ENCODE measurements at regions not wholly inside any gene's neighbourhood (a gene's known extent, or its start where the extent isn't known, plus 50 kb on each side); places are given as distances from the start of the nearest gene placed in this dataset.
A peak's percentile ranks its signal among the peaks of the same experiment; 100 is the strongest.

DNA sequence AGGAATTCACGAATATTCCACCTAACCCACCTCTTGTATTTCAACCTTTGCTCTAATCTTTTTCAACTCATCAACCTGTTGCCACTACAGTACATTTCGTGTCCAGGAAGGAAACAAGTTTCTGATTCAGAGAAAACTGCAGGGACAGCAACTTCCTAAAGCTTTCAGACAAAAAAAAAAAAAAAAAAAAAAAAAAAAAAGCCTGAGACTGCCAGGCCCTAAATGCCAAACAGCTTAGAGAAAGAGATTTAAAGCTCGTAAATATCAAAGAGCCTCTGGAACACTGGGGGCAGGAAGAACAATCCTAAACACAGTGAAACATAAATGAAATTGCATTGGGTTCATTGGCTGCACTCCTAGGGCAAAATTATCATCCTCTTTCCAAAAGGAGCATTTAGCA, 411.2 kb upstream of the SPTLC3 start:
- DNase-seq: no peak

DNA sequence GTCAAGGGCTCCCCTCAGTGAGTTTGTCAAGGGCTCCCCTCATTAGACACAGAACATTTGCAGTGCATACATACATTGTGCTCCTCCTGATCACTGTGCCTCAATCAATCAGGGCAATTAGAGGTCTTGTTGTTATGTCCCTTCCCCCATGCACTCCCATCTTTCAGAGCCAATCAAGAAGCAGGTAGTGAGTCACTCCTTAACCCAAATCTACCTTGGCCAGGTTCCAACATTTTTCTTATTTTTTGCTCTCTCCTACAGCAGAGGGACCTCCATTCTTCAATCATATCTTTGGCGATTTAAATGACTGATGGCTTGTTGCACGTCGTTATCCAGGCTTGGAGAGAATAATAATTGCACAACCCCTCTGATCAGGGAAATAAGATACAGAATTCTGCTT, 409.9 kb upstream of the SPTLC3 start:
- DNase-seq: no peak

DNA sequence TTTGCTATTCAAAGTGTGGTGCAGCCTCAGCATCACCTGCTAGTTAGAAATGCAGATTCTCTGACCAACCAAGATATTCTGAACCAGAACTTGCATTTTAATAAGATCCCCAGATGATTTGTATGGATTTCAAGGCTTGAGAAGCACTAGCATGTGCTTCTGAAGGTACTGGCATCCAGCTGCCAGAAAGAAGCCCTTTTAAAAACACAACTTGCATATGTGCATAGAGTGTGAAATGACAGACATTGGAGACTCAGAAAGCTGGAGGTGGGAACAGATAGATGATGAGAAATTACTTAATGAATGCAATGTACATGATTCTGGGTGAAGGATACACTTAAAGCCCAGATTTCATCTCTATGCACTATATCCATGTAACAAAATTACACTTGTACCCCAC, 409.3 kb upstream of the SPTLC3 start:
- DNase-seq: no peak

DNA sequence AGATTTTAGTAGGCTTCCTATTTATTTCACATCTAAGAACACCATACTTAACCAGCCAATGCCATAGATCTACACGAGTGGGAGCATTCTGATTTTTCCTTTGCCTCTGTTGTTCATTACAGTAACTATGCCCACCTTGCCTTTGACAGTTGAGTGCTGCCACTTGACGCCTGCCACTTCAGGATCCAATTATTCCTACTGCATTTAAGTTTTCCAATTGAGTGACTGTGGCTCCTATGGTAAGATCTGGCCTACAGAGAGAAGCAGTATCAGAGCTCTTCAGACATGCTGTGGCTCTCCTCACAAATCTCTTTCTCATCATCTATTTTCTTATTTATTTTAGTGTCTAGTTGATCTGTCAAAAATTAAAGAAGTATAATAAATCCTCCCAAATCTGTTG, 403.0 kb upstream of the SPTLC3 start:
- DNase-seq: no peak

DNA sequence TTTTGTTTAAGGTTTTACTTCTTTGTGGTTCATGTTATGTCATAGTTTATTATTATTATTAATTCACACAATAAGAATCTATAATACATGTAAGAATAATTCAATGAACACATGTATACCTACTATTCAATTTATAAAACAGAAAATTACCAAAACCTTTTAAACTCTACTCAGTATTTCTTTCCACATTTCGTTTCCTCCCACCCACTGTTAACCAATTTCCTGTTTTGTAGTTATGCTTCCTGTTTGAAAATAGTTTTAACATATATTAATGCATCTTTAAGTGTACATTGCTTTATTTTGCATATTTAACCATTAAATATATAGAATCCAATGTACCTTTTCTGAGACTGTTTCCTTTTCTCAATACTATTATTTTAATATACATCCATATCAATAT, 397.9 kb upstream of the SPTLC3 start:
- no peak for DNase-seq

DNA sequence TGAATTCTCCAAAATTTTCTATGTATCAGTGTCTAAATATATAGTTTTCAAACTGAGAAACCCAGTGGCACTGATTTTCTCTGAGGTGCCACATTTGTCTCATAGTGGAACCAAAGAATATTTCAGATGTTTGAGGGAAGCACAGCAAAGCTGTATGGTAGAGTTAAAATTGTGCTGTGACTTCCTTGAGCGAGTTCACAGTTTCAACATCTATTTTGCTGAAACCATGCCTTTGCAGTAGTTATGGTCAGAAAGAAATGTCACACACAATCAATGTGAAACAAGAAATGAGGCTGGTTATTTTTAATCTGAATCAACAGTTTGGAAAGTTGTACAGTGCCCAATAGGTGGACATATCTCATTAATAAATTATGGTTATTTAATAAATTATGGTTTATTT, 394.0 kb upstream of the SPTLC3 start:
- no peak for DNase-seq

DNA sequence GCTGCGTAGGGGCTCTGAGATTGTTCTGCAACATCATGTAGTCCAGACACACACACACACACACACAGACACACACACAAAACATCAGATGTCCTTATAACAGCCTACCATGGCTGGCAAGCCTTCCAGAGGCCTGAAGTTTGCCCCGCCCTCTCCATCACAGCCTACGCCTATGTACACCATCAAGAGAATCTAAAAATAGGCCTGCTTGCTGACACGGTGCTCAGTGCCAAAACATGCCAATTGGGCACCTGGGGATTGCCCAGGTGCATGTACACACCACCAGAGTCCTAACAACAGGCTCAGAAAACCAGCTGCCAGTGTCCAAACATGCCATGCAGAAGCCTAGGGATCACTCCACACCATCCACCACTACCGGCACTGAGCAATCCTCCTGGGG, 391.7 kb upstream of the SPTLC3 start:
- DNase-seq: peak; percentile 60 to 89

DNA sequence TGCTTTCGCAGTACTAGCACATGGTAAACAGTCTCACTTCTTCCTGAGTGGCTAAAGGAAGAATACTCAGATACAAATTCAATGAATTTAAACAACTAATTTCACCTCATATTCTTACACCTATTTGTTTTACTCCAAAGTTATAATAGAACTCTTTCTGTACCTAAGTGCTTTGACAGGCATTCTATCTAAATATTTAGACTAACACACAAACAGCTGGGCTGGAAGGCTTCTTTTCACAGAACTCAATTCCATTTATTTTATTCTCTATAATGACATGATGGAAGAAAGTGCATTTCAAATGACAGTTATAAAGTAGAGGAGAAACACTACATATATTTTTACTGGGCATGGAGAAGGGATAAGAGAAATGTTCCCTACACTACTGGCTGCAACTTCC, 384.9 kb upstream of the SPTLC3 start:
- no peak for DNase-seq

DNA sequence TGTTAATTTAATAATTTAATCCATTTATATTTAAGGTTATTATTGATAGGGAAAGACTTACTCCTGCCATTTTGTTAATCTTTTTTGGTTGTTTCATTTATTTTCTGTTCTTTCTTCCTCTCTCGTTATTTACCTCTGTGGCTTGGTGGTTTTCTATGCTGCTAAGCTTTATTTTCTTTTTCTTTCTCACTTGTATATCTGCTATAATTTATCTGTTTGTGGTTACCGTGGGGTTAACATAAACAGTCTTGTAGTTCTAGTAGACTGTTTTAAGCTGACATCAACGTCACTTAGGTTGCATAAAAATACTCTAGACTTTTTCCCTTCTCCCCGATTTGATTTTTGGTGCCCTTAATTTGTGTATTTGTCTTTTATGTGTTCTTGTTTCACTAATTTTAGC, 381.3 kb upstream of the SPTLC3 start:
- DNase-seq: no peak

DNA sequence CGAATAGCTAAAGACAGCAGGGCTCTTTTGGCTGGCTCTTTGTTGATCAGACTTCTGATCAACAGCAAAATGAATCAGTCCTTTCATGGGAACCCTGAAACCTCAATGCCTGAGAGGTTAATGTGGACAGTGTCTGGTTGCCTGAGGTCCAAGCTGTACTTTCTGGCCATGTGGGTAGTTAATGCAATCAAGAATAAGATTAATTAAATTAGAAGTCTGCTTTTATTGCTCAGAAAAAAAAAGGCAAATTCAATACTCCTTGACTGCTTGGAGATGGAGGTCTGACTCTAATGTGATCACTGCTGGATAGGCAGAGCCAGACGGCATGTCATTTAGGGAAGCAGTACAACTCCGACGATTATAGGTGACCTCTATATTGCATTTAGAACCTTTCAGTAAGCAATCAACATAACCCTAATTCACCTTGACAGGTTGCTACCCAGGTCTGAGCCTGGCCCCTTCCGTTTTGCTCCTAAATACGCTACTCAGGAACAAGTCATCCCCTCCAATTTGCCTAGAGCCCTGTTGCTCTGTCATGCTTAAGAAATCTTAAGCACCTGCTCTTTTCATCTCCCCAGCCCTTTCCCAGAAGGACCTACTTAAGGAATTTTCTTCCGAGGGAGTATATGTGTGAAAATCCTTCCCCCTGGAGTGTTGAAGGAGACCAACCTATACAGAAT, 370.0 kb upstream of the SPTLC3 start:
- DNase-seq: no peak

DNA sequence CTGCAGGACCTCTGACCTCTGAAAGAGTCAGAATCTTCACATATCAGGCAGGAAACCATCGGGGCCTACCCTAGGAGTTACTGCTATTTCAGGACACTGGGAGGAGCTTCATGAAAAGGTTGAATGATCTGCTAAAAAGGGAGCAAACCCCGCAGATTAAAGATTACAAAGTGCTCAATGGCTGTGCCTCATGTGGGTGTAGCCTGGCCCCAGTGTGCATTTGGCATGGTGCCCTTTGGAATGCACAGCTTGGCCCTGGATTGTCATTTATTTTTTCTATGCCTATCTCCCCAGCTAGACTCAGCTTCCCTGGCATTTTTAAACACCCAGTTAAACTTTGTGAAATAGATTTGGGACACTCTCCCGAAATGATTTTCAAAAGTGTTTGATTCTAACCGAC, 368.5 kb upstream of the SPTLC3 start:
- no peak for DNase-seq

DNA sequence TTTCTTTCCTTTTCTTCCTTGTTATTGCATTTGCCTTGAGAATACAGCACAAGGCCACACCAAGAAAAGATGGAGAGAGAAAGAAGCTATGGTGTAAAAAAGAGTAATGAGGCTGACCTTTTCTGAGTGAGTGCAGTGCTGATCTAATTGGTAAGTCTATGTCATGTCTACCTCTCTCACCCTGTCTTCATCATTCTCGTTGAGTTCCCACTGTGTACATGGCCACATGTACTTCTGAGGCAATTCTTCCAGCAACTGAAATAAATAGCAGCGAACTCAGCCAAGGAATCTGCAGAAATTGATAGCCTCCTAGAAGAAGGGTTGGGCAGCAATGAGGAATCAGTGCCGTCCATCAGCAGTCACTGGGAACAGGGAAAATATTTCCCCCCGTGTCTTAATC, 367.2 kb upstream of the SPTLC3 start:
- no peak for DNase-seq

DNA sequence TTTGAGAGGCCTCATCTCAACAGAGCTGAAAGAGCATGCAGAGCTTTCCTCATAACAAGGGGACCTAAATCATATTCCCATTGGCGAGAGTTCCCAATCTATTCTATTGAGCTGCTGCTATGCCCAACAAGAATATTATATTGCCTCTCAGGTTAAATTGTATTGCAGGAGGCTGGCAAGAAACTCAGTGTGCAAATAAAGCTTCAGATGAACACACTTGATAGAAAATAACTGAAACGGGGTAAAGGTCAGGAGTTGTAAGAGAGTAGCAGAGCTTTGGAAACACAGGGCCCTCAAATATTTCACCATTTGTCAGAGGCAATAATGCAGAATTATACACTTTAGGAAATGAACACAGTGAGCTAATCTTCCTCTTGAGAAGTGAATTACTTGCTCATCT, 364.3 kb upstream of the SPTLC3 start:
- DNase-seq: peak in 1 of 2 experiments; percentile 16

DNA sequence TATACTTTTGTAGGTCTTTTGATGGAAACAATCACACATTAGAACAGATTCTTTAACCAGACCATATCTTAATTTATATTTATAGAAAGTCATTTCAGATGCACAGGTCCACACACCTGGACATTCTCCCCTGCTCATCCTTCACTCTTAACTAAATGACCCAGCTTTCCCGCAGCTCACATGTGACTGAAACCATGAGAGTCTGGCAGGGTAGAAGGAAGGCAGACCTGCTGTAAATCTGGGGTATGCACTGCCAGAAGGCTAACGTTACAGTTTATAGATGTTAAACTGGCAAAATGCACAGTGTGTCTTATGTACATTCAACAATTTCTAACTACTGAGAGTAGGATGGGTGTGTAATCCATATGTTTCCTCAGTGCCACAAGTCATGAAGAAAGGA, 359.5 kb upstream of the SPTLC3 start:
- DNase-seq: no peak

DNA sequence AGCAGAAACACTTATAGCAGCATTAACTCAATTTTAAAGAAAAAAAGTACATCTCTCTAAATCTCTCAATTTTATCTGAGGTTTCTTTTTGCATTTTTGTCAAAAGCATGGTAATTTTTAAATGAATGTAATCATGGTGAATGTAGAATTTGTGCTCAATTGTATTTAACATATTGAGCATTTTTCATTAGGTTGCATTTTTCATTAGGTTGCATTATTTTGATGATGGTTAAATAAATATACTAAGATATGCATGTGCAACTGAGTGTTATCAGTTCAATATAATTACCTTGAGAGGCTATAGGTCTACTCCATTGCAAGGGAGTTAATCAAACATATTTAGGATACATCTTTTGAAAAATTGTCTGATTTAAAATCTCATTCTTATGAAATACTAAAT, 355.1 kb upstream of the SPTLC3 start:
- no peak for DNase-seq

DNA sequence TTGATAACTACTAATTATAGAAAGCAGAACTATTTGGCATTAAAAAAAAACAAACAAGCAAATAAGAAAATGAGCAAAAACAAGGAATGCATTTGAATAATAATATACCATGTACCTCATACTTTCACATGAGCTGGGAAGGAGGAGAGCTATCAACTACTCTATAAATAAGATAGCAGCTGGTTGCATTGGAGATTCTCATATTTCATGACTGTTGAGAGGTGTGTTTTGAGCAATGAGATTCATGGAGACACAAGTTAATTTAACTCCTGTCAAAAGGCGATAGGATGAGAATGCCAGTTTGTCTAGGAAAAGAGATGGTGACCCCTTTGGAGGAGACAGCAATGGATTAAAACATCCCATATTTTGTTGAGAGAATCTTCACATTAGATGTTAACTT, 348.8 kb upstream of the SPTLC3 start:
- no peak for DNase-seq

DNA sequence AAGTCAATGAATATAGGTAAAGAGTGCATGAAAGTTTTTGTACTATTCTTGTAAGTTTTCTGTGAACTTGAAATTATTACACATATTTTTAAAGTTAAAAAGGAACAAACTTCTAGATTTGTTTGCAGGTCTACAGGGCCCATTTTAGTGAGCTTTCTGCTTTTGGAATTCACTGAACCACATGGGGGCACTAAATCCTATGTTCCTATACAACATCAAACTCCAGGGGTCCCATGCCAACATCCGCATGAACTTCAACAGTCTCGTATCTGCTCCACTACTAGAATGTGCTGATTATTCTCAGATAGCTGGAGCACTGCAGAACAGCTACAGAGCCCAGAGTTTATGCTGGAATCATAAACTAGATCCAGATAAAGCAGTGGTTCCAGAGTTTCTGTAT, 347.9 kb upstream of the SPTLC3 start:
- DNase-seq: no peak

DNA sequence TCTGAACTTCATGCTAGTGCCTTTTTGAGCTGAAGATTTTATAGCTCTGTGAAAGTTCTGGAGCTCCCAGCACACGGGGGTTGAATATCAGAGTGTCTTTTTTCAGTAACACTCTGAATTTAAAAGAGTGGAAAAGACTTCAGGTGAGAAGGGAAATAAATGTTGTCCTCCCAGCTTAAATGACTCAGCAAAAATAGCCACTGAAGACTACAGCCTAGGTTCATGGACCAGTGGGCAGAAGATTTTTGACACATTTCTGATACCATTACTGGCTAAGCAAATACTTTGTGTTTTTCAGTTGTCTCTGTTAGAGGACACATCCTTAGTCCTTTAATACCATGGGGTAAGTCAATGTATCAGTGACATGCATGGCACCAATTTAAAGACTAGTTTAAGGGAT, 338.5 kb upstream of the SPTLC3 start:
- DNase-seq: no peak

DNA sequence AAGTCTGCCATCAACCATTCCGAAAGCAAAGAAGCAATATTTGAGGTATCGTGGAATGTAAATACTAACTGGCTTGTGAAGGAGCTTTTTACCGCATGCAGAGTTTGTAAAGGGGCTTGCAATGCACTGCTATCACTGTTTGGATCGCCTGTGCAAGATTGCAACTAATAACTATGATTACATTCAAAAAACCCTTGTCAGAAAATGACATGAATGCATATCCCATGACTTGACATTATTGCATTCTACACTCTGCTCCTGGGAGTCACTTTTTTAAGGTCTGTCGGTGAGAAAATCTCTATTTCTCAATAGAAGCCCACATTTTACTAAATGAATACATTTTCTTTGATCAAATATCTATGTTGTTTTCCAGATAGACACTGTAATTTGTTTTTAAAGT, 335.4 kb upstream of the SPTLC3 start:
- DNase-seq: peak; percentile 6 to 55

DNA sequence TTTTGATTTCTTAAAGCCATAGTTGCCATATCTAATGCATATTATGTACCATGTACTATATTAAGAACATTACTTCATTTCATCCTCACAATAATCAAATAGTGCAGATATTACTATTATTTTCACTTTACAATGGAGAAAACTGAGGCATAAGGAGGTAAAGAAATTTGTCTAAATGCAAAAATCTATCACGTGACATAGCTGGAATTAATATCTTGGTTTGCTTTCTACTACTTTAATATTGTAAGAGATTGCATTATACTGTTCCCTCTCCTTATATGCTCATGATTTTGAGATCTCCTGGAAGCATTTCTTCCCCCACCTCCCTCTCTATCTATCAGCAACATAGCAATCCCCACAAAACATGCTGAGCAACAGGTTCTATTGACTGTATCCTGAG, 330.8 kb upstream of the SPTLC3 start:
- no peak for DNase-seq

DNA sequence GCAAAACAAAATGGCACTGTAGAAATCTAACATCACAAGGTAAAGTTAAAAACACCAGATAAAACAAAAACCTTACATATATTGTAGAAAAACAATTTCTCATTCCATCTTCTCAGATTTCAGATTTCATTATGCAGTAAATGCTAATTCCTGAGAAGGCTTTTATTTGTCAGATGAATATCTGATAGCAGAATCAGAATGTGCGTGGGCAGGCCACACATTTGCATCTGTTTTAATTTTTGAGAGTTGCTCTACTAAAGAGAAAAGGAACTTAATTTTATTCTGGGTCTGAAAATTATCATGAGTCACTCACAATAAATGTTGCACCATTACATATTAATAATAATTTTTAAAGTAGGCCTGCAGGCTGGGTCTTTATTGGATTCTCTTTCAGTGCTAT, 329.3 kb upstream of the SPTLC3 start:
- DNase-seq: no peak

DNA sequence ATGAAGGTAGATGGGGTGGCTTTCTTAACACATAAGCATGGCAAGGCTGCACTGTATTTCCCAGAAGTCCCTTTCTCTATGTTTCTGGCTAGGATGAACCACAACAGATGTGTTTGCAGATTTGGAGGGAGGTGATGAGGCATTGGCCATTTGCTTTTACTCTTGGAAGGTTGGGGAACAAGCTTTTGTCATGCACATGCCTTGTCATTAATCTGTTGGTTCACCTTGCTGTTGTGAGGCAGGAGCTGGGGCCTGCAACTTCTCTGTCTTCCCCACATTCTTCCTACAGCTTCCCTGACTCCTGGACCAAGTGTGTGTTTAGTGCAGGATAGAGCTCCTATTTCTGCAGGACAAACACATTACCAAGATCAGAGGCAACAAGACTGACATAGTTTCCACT, 326.2 kb upstream of the SPTLC3 start:
- DNase-seq: no peak

DNA sequence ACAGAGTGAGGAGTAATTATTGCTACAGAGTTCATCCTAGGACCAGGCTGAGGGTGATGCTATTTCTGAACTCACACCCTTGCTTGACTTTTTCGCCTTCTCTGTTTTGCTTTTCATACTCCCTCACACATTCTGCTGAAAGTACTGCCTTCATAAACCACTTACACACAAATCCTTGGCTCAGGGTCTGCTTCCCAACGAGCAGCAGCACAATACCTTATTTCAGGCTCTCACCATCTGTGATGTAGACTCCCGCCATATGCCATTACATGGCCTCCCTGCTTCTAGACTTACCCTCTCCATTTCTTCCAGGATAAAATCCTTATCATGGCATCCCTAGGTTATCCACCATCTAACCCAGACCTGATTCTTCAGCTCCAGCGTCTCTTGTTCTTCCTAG, 321.3 kb upstream of the SPTLC3 start:
- no peak for DNase-seq

DNA sequence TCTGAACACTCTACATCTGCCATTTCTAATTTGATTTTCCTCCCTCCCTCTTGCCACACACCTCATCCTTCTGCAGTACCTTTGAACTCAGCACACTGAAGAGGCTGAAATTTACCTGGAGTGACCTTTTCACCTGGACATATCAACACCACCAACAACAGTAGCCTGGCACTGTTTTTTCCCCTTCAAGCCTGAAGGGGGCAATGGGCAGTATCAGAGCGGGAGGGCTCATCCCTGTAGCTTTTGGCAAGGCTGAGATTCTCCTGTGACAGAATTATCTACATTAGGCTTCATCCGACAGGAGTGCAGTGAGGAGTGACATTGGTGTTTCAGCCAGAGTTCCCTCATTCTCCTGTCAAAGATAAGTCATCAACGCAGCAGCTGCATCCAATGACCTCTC, 312.8 kb upstream of the SPTLC3 start:
- DNase-seq: no peak

DNA sequence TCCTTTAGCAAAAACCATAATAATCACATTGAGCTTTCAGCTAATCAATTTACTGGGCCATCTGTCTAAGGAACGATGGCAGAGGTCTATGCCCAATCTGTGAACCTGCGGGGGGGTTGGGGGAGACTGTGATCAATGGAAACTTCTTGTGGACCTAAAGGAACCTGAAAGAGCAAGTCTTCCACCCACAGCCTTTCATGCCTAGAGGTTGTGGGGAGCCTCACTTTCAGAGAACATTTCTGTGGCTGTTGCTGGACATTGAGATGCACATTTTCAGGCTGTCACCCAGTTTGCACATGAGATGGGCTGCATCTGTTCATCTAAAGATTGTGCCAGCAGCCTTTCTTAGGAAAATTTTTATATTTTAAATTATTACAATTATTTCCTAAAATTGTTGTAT, 310.0 kb upstream of the SPTLC3 start:
- DNase-seq: no peak
